Lower leg skin (tissue), 4 donors: ENCODE measurements at regions not wholly inside any gene's neighbourhood (a gene's known extent, or its start where the extent isn't known, plus 50 kb on each side); places are given as distances from the start of the nearest gene placed in this dataset.

Experiments used
- DNase-seq, 2 donors: peaks; one replicate each; pipeline ENCODE4 v3.0.0-alpha.2; 2019; ENCODE audit warnings: low spot score in 2 of 2
- H3K4me3 ChIP-seq: fragments of 200-600 bp; sonication (generic); 2 replicates; pipeline ENCODE4 v1.5.1; 2017; ENCODE audit warnings: mild to moderate bottlenecking, low read depth; ENCODE audit not compliant: poor library complexity, severe bottlenecking
- POLR2A ChIP-seq, 2 donors: fragments of 450-650 bp; IDR thresholded peaks; one replicate each; pipeline ENCODE4 v1.6.1; 2016 to 2017; ENCODE audit warnings: antibody characterized with exemption in 2 of 2, mild to moderate bottlenecking in 1 of 2, moderate library complexity in 1 of 2
- WGBS, 2 donors: methylation state at CpG; one replicate each; pipeline ENCODE4 v1.1.5; 2018; 5-methylcytosine and 5-hydroxymethylcytosine counted together
- intact Hi-C: fragments of 100-400 bp; cut with DNase I; formaldehyde crosslinking; loops from one replicate; pipeline ENCODE4 v1.15.0; 2023; ENCODE audit warnings: low total_unique reads
- TF ChIP-seq, protein P1 (sequence below), 3 donors: fragments of 450-650 bp; IDR thresholded peaks; one replicate each; pipeline ENCODE4 v1.5.1; 2016; ENCODE audit warnings: antibody characterized with exemption in 3 of 3, mild to moderate bottlenecking in 3 of 3, moderate library complexity in 2 of 3

DNA sequence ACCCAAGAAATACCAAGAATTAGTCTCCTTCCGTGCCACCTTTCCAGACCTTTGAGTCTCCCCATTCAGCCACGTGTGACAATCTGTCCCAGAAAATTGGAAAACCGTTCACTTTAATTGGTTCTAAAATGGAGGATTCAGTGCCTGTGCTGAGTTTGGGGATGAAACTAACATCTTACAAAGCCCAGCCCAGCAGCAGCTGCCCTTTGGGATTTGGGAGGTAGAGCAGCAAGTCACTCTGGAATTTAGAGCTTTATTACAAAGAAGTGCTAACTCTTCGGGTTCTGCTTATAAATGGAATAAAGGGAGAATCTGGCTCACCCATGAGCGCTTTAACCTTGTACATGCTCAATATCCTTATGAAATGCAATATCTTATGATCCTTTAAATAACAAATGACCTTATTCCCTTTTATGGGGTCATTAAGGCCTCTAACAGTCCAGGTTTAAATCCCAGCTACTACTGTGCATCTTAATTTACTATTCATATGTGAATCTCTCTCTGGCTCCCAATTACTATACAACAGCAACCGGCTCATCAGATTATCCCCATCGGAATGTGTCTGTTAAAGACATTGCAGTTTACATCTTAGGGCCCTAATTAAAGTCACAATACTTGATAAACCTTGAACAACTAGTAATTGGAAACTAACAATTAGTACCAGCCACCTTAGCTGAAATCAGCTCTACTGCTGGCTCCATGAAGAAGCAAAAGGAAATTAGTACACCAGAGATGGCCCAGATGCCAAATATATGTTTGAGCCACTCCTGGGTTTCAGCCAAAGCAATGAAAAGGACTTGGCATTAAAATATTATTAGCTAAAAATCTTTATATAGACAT is 271.8 kb upstream of the SMARCA2 start:
- TF ChIP-seq, protein P1, sequence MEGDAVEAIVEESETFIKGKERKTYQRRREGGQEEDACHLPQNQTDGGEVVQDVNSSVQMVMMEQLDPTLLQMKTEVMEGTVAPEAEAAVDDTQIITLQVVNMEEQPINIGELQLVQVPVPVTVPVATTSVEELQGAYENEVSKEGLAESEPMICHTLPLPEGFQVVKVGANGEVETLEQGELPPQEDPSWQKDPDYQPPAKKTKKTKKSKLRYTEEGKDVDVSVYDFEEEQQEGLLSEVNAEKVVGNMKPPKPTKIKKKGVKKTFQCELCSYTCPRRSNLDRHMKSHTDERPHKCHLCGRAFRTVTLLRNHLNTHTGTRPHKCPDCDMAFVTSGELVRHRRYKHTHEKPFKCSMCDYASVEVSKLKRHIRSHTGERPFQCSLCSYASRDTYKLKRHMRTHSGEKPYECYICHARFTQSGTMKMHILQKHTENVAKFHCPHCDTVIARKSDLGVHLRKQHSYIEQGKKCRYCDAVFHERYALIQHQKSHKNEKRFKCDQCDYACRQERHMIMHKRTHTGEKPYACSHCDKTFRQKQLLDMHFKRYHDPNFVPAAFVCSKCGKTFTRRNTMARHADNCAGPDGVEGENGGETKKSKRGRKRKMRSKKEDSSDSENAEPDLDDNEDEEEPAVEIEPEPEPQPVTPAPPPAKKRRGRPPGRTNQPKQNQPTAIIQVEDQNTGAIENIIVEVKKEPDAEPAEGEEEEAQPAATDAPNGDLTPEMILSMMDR (IDR thresholded peaks at IDR 0.05): no peak
- no peak for TF ChIP-seq POLR2A (IDR thresholded peaks at IDR 0.05)
- intact Hi-C loops: no loop called here
- no peak overlapping the region for H3K4me3 ChIP-seq
- WGBS, 2 donors: 81 to 84% methylated on average over 7 of the region's 7 CpGs
- no peak for DNase-seq

DNA sequence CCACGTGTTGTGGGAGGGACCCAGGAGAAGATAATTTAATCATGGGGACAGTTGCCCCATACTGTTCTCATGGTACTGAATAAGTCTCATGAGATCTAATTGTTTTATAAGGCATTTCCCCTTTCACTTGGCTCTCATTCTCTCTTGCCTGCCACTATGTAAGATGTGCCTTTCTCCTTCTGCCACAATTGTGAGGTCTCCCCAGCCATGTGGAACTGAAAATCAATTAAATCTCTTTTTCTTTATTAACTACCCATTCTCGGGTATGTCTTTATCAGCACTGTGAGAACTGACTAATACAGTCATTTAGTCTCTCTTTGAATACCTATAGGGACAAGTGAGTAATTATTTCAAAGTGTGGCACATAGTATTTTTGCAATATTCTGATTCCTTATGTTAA is 269.2 kb upstream of the SMARCA2 start:
- WGBS, 2 donors: 64 to 68% methylated on average over 2 of the region's 2 CpGs
- TF ChIP-seq POLR2A (IDR thresholded peaks at IDR 0.05): no peak
- TF ChIP-seq, protein P1 (IDR thresholded peaks at IDR 0.05): no peak

DNA sequence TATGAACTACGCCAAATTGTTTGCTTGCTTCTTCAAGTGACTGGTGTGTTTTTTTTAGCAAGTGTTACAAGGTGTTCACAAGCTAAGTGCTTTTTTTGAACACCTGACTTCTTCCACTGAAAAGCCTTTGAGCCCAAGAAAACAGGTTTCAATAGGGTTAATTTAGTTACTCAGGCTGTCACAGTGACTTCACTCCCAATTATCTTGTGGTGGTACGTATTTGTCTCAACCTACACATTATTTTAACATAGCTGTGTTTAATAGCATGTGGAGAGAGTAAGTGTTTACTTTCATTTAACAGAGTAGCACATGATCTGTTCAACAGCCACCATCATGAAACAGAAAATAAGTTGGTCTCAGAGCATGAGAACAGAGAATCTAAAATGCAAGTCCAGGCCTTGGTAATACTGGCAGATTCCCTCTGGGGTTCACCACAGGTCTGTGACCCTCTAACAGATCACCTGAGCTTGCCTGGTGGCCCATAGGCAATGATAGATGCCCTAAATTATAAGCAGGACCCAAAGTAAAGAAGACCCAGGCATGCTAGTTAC is 267.7 kb upstream of the SMARCA2 start:
- no peak for TF ChIP-seq POLR2A (IDR thresholded peaks at IDR 0.05)
- TF ChIP-seq, protein P1 (IDR thresholded peaks at IDR 0.05): no peak
- no peak for DNase-seq
- intact Hi-C loops: no loop called here
- WGBS, 2 donors: 74 to 80% methylated on average over 2 of the region's 2 CpGs
- no peak overlapping the region for H3K4me3 ChIP-seq

More for the DNA sequence above, 269.2 kb upstream of the SMARCA2 start:
- H3K4me3 ChIP-seq: no peak overlapping the region
- no peak for DNase-seq
- intact Hi-C loops: no loop called here

DNA sequence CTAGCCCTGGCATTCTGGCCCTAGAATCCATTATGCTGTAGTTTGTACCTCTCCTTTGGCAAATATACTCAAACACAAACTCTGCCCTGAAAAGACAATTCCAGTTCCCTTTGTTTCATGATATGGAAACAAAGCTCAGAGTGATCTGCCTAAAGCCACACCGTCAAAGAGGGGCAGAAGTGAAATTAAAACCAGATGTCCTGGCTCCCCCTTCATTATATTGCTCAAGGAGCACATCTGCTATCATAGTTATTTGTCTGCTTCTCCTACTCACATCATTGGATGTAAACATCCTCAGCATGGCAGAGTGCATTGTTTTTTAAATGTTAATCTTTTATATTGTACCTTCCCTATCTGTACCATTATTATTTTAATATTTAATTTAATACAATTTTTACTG is 266.7 kb upstream of the SMARCA2 start:
- WGBS, 2 donors: 42 to 47% methylated on average over 1 of the region's 1 CpG
- H3K4me3 ChIP-seq: no peak overlapping the region
- DNase-seq: no peak
- intact Hi-C loops: no loop called here
- TF ChIP-seq POLR2A (IDR thresholded peaks at IDR 0.05): no peak
- TF ChIP-seq, protein P1 (IDR thresholded peaks at IDR 0.05): no peak

DNA sequence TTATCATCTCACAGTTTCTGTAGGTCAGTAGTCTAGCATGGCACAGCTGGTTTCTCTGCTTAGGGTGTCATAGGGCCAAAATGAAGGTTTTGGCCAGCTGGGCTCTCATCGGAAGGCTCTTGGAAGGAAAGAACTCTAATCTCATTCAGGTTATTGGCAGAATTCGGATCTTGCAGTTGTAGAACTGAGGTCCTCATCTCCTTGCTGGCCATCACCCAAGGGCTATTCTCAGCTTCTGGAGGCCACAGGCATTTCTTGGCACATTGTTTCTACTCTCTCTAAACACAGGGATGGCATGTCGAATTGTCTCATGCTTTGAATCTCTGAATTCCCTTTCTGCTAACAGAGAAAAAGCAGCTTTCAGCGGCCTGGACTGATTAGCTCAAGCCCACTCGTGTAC is 258.0 kb upstream of the SMARCA2 start:
- no peak for DNase-seq
- no peak overlapping the region for H3K4me3 ChIP-seq
- WGBS, 2 donors: 83 to 86% methylated on average over 5 of the region's 5 CpGs
- intact Hi-C loops: no loop called here
- TF ChIP-seq POLR2A (IDR thresholded peaks at IDR 0.05): no peak
- TF ChIP-seq, protein P1 (IDR thresholded peaks at IDR 0.05): no peak
